GM19397 (cell line): ENCODE measurements at regions not wholly inside any gene's neighbourhood (a gene's known extent, or its start where the extent isn't known, plus 50 kb on each side); places are given as distances from the start of the nearest gene placed in this dataset.

ENCODE experiments used
- ATAC-seq: cut with Tn5 transposase; IDR thresholded peaks from one replicate; pipeline ENCODE4 v1.9.1; 2021; ENCODE audit warnings: mild to moderate bottlenecking, moderate library complexity; ENCODE audit not compliant: unreplicated experiment

- ATAC-seq = no peak
Observed at GRCh38 chr2:235257590-235257989, 236.3 kb upstream of the AGAP1 start.

- ATAC-seq = no peak
Observed at GRCh38 chr2:235262750-235263149, 231.1 kb upstream of the AGAP1 start.

GRCh38 chr2:235263205-235264120, 230.4 kb upstream of the AGAP1 start:
- no peak for ATAC-seq

- no peak for ATAC-seq
Observed at GRCh38 chr2:235264121-235264493, 229.7 kb upstream of the AGAP1 start.

- no peak for ATAC-seq
Observed at GRCh38 chr2:235264512-235264911, 229.3 kb upstream of the AGAP1 start.

- ATAC-seq = no peak
Observed at GRCh38 chr2:235265348-235265965, 228.4 kb upstream of the AGAP1 start.

GRCh38 chr2:235267251-235267650, 226.6 kb upstream of the AGAP1 start:
- ATAC-seq = no peak

- ATAC-seq = no peak
Observed at GRCh38 chr2:235268535-235268934, 225.3 kb upstream of the AGAP1 start.

GRCh38 chr2:235270291-235270690, 223.6 kb upstream of the AGAP1 start:
- no peak for ATAC-seq

GRCh38 chr2:235270956-235271355, 222.9 kb upstream of the AGAP1 start:
- ATAC-seq = peak; percentile 82

GRCh38 chr2:235271936-235272335, 221.9 kb upstream of the AGAP1 start:
- no peak for ATAC-seq

- ATAC-seq = no peak
Observed at GRCh38 chr2:235274023-235274422, 219.8 kb upstream of the AGAP1 start.

- no peak for ATAC-seq
Observed at GRCh38 chr2:235277485-235277884, 216.4 kb upstream of the AGAP1 start.

GRCh38 chr2:235278771-235279355, 215.0 kb upstream of the AGAP1 start:
- ATAC-seq = no peak

GRCh38 chr2:235279965-235280364, 213.9 kb upstream of the AGAP1 start:
- no peak for ATAC-seq

- ATAC-seq = no peak
Observed at GRCh38 chr2:235283246-235283645, 210.6 kb upstream of the AGAP1 start.

GRCh38 chr2:235286622-235287374, 207.0 kb upstream of the AGAP1 start:
- ATAC-seq = no peak

GRCh38 chr2:235287375-235287733, 206.5 kb upstream of the AGAP1 start:
- ATAC-seq = no peak

GRCh38 chr2:235291461-235291860, 202.4 kb upstream of the AGAP1 start:
- ATAC-seq = no peak

- no peak for ATAC-seq
Observed at GRCh38 chr2:235293061-235293460, 200.8 kb upstream of the AGAP1 start.

- no peak for ATAC-seq
Observed at GRCh38 chr2:235295831-235296230, 198.0 kb upstream of the AGAP1 start.
